OCI-LY7 (cell line): ENCODE measurements at regions not wholly inside any gene's neighbourhood (a gene's known extent, or its start where the extent isn't known, plus 50 kb on each side); places are given as distances from the start of the nearest gene placed in this dataset.

Experiments used
- BruUV-seq: library from RNA; stranded (reverse); fragments of 400-500 nt; replicated peaks from 2 replicates; lab custom pipeline; 2021; lab: Mats Ljungman, UMichigan
- CTCF ChIA-PET: fragments of 300-600 bp; sonication (Branson Sonifier 250); formaldehyde crosslinking; loops from one replicate; lab custom pipeline; 2022; ENCODE audit warnings: antibody characterized with exemption; ENCODE audit not compliant: unreplicated experiment; lab: Charles Lee
- POLR2A ChIA-PET: fragments of 300-600 bp; sonication (Branson Sonifier 250); formaldehyde crosslinking; loops from one replicate; lab custom pipeline; 2022; ENCODE audit warnings: antibody characterized with exemption; lab: Charles Lee
- DNase-seq: peaks from one replicate; pipeline ENCODE4 v3.0.0-alpha.2; 2015; ENCODE audit warnings: low spot score
- H2AFZ ChIP-seq: fragments of 200-600 bp; sonication (generic), shearing (Covaris generic); 2 replicates; pipeline ENCODE4 v1.6.1; 2014; ENCODE audit warnings: mild to moderate bottlenecking, antibody characterized with exemption, low read length, moderate library complexity
- H3K27ac ChIP-seq: fragments of 200-600 bp; sonication (generic); 2 replicates; pipeline ENCODE4 v1.5.1; 2014; ENCODE audit warnings: mixed run types, low read depth, mild to moderate bottlenecking, moderate library complexity, low read length, inconsistent platforms; ENCODE audit not compliant: poor library complexity, severe bottlenecking
- H3K36me3 ChIP-seq: fragments of 200-600 bp; sonication (generic); 2 replicates; pipeline ENCODE4 v1.6.1; 2014; ENCODE audit warnings: mild to moderate bottlenecking, antibody characterized with exemption, low read length, moderate library complexity, mixed read lengths; ENCODE audit not compliant: insufficient read depth
- H3K4me1 ChIP-seq: fragments of 200-600 bp; sonication (generic); 2 replicates; pipeline ENCODE4 v1.5.1; 2014; ENCODE audit warnings: mild to moderate bottlenecking, low read length; ENCODE audit not compliant: insufficient read depth, poor library complexity, severe bottlenecking
- H3K4me2 ChIP-seq: fragments of 200-600 bp; sonication (generic); 2 replicates; pipeline ENCODE4 v1.6.1; 2014; ENCODE audit warnings: mild to moderate bottlenecking, low read length
- H3K4me3 ChIP-seq: fragments of 200-600 bp; sonication (generic); 2 replicates; pipeline ENCODE4 v1.5.1; 2014; ENCODE audit warnings: mild to moderate bottlenecking, low read depth, low read length; ENCODE audit not compliant: poor library complexity, severe bottlenecking
- H3K79me2 ChIP-seq: fragments of 200-600 bp; sonication (generic); 2 replicates; pipeline ENCODE4 v1.6.1; 2016; ENCODE audit warnings: low read depth, mild to moderate bottlenecking, low read length, moderate library complexity, mixed read lengths; ENCODE audit not compliant: insufficient read depth
- H3K9me2 ChIP-seq: fragments of 200-600 bp; sonication (generic); 2 replicates; pipeline ENCODE4 v1.6.1; 2016; ENCODE audit warnings: mild to moderate bottlenecking, low read length, mixed read lengths; ENCODE audit not compliant: insufficient read depth
- H3K9me3 ChIP-seq: fragments of 200-600 bp; sonication (generic); 2 replicates; pipeline ENCODE4 v1.6.1; 2014; ENCODE audit warnings: mild to moderate bottlenecking, mixed run types, low read length, mixed read lengths
- H4K20me1 ChIP-seq: fragments of 200-600 bp; sonication (generic); 2 replicates; pipeline ENCODE4 v1.6.1; 2014; ENCODE audit warnings: mild to moderate bottlenecking, antibody characterized with exemption, low read length, moderate library complexity, mixed read lengths; ENCODE audit not compliant: insufficient read depth
- EZH2phosphoT487 ChIP-seq: fragments of 200-600 bp; sonication (generic); IDR thresholded peaks from 2 replicates; pipeline ENCODE4 v1.6.1; 2018; ENCODE audit warnings: low read depth, borderline replicate concordance, mild to moderate bottlenecking, mixed run types, antibody characterized with exemption, low read length, moderate library complexity, mixed read lengths
- intact Hi-C: fragments of 100-400 bp; cut with micrococcal nuclease; formaldehyde crosslinking; loops from one replicate; pipeline ENCODE4 v1.10.0; 2022; ENCODE audit not compliant: unreplicated experiment
- TF ChIP-seq, protein P1 (sequence below): fragments of 200-600 bp; sonication (generic); conservative IDR thresholded peaks from 2 replicates; pipeline ENCODE4 v1.5.1; 2014; ENCODE audit warnings: mild to moderate bottlenecking, antibody characterized with exemption, low read length, moderate library complexity, mixed read lengths

GRCh38 chr5:108675736-108676135 lies 72.0 kb upstream of the FER start:
- POLR2A ChIA-PET, result interaction anchor here (0.7 kb wide), 1 partner anchor 500 kb away, joined by 5 read pairs; no protein-coding TSS in a partner anchor

GRCh38 chr5:108672639-108673038 lies 75.1 kb upstream of the FER start:
- BruUV-seq, result no TSS peak
- no peaks in the 10 kb centered on the region for H3K36me3 ChIP-seq
- ChIA-PET POLR2A (no interaction called here), CTCF (no interaction called here)
- no peaks in the 10 kb centered on the region for H3K9me2 ChIP-seq
- intact Hi-C loops, result no loop called here
- H3K4me2 ChIP-seq, result no peak overlapping the region
- no peak overlapping the region for H2AFZ ChIP-seq
- H3K27ac ChIP-seq, result no peak overlapping the region
- no peak overlapping the region for H3K4me3 ChIP-seq
- H3K9me3 ChIP-seq, result no peaks in the 10 kb centered on the region
- no peak for DNase-seq
- H4K20me1 ChIP-seq, result no peaks in the 10 kb centered on the region
- no peaks in the 10 kb centered on the region for H3K79me2 ChIP-seq
- no peaks in the 10 kb centered on the region for H3K4me1 ChIP-seq
- TF ChIP-seq, protein P1, sequence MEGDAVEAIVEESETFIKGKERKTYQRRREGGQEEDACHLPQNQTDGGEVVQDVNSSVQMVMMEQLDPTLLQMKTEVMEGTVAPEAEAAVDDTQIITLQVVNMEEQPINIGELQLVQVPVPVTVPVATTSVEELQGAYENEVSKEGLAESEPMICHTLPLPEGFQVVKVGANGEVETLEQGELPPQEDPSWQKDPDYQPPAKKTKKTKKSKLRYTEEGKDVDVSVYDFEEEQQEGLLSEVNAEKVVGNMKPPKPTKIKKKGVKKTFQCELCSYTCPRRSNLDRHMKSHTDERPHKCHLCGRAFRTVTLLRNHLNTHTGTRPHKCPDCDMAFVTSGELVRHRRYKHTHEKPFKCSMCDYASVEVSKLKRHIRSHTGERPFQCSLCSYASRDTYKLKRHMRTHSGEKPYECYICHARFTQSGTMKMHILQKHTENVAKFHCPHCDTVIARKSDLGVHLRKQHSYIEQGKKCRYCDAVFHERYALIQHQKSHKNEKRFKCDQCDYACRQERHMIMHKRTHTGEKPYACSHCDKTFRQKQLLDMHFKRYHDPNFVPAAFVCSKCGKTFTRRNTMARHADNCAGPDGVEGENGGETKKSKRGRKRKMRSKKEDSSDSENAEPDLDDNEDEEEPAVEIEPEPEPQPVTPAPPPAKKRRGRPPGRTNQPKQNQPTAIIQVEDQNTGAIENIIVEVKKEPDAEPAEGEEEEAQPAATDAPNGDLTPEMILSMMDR, result no peak
- TF ChIP-seq EZH2phosphoT487, result no peak

More at GRCh38 chr5:108675736-108676135, 72.0 kb upstream of the FER start:
- Histone ChIP-seq H3K4me3 (no peak overlapping the region), H4K20me1 (no peaks in the 10 kb centered on the region), H2AFZ (no peak overlapping the region), H3K36me3 (no peaks in the 10 kb centered on the region), H3K4me2 (no peak overlapping the region), H3K79me2 (no peaks in the 10 kb centered on the region), H3K4me1 (no peaks in the 10 kb centered on the region), H3K9me3 (no peaks in the 10 kb centered on the region), H3K27ac (no peak overlapping the region), H3K9me2 (no peaks in the 10 kb centered on the region)
- no peak for DNase-seq
- BruUV-seq, result no TSS peak
- CTCF ChIA-PET, result no interaction called here
- TF ChIP-seq, protein P1, result no peak
- TF ChIP-seq EZH2phosphoT487, result no peak
- intact Hi-C loops, result no loop called here

DNA sequence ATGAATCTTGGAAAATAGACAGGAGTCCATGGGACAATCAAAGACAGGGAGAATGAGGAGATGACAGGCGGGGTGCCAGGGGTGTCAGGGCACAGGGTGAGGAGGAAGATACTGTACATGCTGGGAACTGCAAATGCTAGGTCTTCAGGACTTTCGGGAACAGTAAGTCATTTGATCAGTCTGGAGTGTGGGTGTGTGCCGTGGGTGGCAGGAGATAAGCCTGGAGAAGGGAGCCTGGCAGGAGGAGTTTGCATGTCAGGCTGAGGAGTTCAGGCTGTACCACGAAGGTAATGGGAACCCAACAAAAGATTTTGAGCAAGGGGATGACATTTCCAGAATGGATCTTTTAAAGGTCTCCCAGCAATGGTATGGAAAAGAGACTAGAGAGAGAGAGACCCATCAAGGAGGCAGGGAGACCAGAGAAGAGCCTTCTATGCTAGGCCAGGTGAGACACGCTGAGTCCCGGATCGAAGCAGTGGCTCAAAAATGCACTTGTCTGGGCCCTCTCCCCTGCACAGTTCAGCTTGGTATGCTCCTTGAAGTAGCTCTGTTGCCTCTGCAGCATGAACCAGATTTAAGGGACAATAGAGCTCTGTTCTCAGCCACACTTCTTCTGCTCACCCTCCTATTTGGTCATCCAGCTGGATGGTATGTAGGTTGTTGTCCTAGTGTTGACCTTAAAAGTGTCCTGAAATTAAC lies 77.0 kb upstream of the FER start:
- no peaks in the 10 kb centered on the region for H3K4me1 ChIP-seq
- no peak overlapping the region for H2AFZ ChIP-seq
- ChIA-PET POLR2A (no interaction called here), CTCF (no interaction called here)
- H4K20me1 ChIP-seq, result no peaks in the 10 kb centered on the region
- H3K4me2 ChIP-seq, result no peak overlapping the region
- H3K9me3 ChIP-seq, result no peaks in the 10 kb centered on the region
- intact Hi-C loops, result no loop called here
- BruUV-seq, result no TSS peak
- no peak overlapping the region for H3K27ac ChIP-seq
- DNase-seq, result no peak
- no peak overlapping the region for H3K4me3 ChIP-seq
- no peaks in the 10 kb centered on the region for H3K36me3 ChIP-seq
- no peak for TF ChIP-seq EZH2phosphoT487
- TF ChIP-seq, protein P1, result no peak
- no peaks in the 10 kb centered on the region for H3K9me2 ChIP-seq
- no peaks in the 10 kb centered on the region for H3K79me2 ChIP-seq
